ENCODE measurements at regions not wholly inside any gene's neighbourhood (a gene's known extent, or its start where the extent isn't known, plus 50 kb on each side); places are given as distances from the start of the nearest gene placed in this dataset.

DNA sequence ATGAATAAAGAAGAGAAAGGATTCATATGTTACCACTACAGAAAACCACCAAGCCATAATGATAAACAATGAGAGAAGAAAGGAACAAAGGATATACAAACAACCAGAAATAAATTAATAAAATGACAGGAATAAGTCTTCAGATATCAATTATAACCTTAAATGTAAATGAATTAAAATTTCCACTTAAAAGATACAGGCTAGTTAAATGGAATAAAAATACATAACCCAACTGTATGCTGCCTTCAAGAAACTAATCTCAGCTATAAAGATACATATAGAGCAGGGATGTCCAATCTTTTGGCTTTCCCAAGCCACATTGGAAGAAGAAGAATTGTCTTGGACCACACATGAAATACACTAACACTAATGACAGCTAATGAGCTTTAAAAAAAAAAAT, 135.9 kb upstream of the GJE1 start:
- H3K9me3 ChIP-seq (ENCODE audit: insufficient read depth, low read depth), result 0 out of 2 replicates have a peak, but pooled peaks cover 4% of the 10 kb centered on the region
- no peak for DNase-seq
- no peak overlapping the region for H3K4me2 ChIP-seq
- no peak for TF ChIP-seq EZH2 (IDR thresholded peaks at IDR 0.05; ENCODE audit: low read depth)
- TF ChIP-seq, protein P1, sequence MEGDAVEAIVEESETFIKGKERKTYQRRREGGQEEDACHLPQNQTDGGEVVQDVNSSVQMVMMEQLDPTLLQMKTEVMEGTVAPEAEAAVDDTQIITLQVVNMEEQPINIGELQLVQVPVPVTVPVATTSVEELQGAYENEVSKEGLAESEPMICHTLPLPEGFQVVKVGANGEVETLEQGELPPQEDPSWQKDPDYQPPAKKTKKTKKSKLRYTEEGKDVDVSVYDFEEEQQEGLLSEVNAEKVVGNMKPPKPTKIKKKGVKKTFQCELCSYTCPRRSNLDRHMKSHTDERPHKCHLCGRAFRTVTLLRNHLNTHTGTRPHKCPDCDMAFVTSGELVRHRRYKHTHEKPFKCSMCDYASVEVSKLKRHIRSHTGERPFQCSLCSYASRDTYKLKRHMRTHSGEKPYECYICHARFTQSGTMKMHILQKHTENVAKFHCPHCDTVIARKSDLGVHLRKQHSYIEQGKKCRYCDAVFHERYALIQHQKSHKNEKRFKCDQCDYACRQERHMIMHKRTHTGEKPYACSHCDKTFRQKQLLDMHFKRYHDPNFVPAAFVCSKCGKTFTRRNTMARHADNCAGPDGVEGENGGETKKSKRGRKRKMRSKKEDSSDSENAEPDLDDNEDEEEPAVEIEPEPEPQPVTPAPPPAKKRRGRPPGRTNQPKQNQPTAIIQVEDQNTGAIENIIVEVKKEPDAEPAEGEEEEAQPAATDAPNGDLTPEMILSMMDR (conservative IDR thresholded peaks at IDR 0.05), result no peak
- H3K4me3 ChIP-seq, result no peak overlapping the region
- H3K4me1 ChIP-seq (replicated peaks; ENCODE audit: insufficient read depth), result no peaks in the 10 kb centered on the region
- H4K20me1 ChIP-seq (ENCODE audit: insufficient read depth), result no peaks in the 10 kb centered on the region
- H3K79me2 ChIP-seq (ENCODE audit: low read depth), result no peaks in the 10 kb centered on the region
- CTCF ChIA-PET, result interaction anchor here (0.7 kb wide), 1 partner anchor 1038 kb away, joined by 10 read pairs; no protein-coding TSS in a partner anchor
- H2AFZ ChIP-seq, result no peak overlapping the region
- H3F3A ChIP-seq (ENCODE audit: insufficient read depth, low read depth), result no peaks in the 10 kb centered on the region
- H3K9me2 ChIP-seq (ENCODE audit: insufficient read depth), result no peaks in the 10 kb centered on the region
- POLR2A ChIA-PET (ENCODE audit: unreplicated experiment), result no interaction called here
- intact Hi-C loops (cut with micrococcal nuclease; ENCODE audit: unreplicated experiment), result no loop called here
- no peaks in the 10 kb centered on the region for H3K27me3 ChIP-seq (ENCODE audit: insufficient read depth, low read depth)
- H3K36me3 ChIP-seq (ENCODE audit: low read depth), result no peaks in the 10 kb centered on the region
- no peak overlapping the region for H3K27ac ChIP-seq
- BruUV-seq (replicated peaks), result no TSS peak

DNA sequence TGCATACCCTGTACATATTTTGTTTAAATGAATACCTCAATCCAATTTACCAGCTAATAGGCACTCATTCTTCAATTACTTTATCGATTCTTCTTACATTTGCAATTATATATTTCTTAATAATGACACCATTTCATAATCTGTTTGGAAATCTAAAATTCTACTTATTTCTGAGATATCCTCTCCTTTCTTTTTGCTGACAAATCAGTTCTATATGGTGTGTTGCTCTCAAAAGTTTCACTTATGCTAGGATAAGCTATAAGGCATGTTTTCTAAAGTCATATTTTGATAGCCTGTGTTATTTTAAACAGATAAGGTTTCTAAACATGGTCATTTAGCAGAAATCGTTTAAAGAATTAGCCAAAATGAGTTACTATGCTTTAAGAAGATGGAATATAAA, 140.6 kb upstream of the GJE1 start:
- no peaks in the 10 kb centered on the region for H3K9me2 ChIP-seq (ENCODE audit: insufficient read depth)
- no peak overlapping the region for H3K4me2 ChIP-seq
- no peaks in the 10 kb centered on the region for H3F3A ChIP-seq (ENCODE audit: insufficient read depth, low read depth)
- ChIA-PET CTCF (no interaction called here), POLR2A (ENCODE audit: unreplicated experiment) (interaction anchor here (0.5 kb wide), 1 partner anchor 146 kb away, joined by 3 read pairs; no protein-coding TSS in a partner anchor)
- no peaks in the 10 kb centered on the region for H3K27me3 ChIP-seq (ENCODE audit: insufficient read depth, low read depth)
- no peak for DNase-seq
- no TSS peak for BruUV-seq (replicated peaks)
- H3K27ac ChIP-seq, result no peak overlapping the region
- H3K4me1 ChIP-seq (replicated peaks; ENCODE audit: insufficient read depth), result no peaks in the 10 kb centered on the region
- 0 out of 2 replicates have a peak, but pooled peaks cover 4% of the 10 kb centered on the region for H3K9me3 ChIP-seq (ENCODE audit: insufficient read depth, low read depth)
- TF ChIP-seq EZH2 (IDR thresholded peaks at IDR 0.05; ENCODE audit: low read depth), result no peak
- TF ChIP-seq, protein P1 (conservative IDR thresholded peaks at IDR 0.05), result no peak
- no peaks in the 10 kb centered on the region for H4K20me1 ChIP-seq (ENCODE audit: insufficient read depth)
- no peak overlapping the region for H2AFZ ChIP-seq
- no peak overlapping the region for H3K4me3 ChIP-seq
- no peaks in the 10 kb centered on the region for H3K79me2 ChIP-seq (ENCODE audit: low read depth)
- intact Hi-C loops (cut with micrococcal nuclease; ENCODE audit: unreplicated experiment), result no loop called here
- no peaks in the 10 kb centered on the region for H3K36me3 ChIP-seq (ENCODE audit: low read depth)

DNA sequence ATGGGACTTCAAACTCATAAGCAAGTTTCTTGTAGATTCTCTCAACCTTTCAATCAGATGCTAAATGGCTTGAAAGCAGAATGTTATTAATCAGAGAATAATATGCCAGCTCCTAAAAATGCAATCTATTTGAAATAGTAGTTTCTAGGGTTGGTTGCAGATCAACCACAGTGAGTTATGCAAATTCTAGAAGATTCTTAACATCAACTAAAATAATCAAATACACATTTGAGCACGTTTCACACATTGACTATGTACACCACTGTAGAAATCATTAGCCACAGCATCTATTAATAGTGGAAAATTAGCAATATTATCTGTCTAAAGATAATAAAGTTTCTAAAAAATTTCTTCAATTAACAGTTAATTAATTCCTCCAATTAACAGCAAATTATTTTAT, 141.9 kb upstream of the GJE1 start:
- no peak for DNase-seq
- BruUV-seq (replicated peaks), result no TSS peak
- no peak for TF ChIP-seq EZH2 (IDR thresholded peaks at IDR 0.05; ENCODE audit: low read depth)
- TF ChIP-seq, protein P1 (conservative IDR thresholded peaks at IDR 0.05), result no peak
- H3K27ac ChIP-seq, result no peak overlapping the region
- no peaks in the 10 kb centered on the region for H3K27me3 ChIP-seq (ENCODE audit: insufficient read depth, low read depth)
- H4K20me1 ChIP-seq (ENCODE audit: insufficient read depth), result no peaks in the 10 kb centered on the region
- no peaks in the 10 kb centered on the region for H3K9me3 ChIP-seq (ENCODE audit: insufficient read depth, low read depth)
- no peaks in the 10 kb centered on the region for H3F3A ChIP-seq (ENCODE audit: insufficient read depth, low read depth)
- no peak overlapping the region for H2AFZ ChIP-seq
- H3K9me2 ChIP-seq (ENCODE audit: insufficient read depth), result no peaks in the 10 kb centered on the region
- no peaks in the 10 kb centered on the region for H3K4me1 ChIP-seq (replicated peaks; ENCODE audit: insufficient read depth)
- no peak overlapping the region for H3K4me2 ChIP-seq
- H3K36me3 ChIP-seq (ENCODE audit: low read depth), result no peaks in the 10 kb centered on the region
- H3K79me2 ChIP-seq (ENCODE audit: low read depth), result no peaks in the 10 kb centered on the region
- POLR2A ChIA-PET (ENCODE audit: unreplicated experiment), result no interaction called here
- no peak overlapping the region for H3K4me3 ChIP-seq
- intact Hi-C loops (cut with micrococcal nuclease; ENCODE audit: unreplicated experiment), result no loop called here
- CTCF ChIA-PET, result no interaction called here

Data from PC-9 (cell line).